ENCODE measurements at regions not wholly inside any gene's neighbourhood (a gene's known extent, or its start where the extent isn't known, plus 50 kb on each side); places are given as distances from the start of the nearest gene placed in this dataset.

DNA sequence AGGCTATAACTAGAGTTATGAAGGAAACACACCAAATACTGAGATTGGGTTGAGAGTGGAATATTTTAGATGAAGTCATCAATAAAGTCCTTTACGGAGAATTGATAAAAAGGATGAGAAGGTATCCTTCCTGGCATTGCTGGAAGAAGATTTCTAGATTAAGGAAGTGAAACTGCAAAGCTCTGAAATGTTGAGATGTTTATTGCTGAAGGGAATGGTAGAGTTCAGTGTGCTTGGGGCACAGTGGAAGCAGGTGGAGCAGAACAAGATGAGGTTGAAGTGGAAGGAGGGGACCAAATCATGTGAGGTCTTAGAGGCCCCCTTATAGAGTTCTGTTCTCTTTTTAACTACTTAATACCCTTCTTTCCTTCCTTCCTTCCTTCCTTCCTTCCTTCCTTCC lies 848.5 kb downstream of the RAB28 start:
- dilution Hi-C loops (cut with HindIII; ENCODE audit: low sequenced_read_pairs, unreplicated experiment): no loop called here
- H4K91ac ChIP-seq (ENCODE audit: insufficient read depth, low read depth, low read length): no peak overlapping the region
- H4K20me1 ChIP-seq (ENCODE audit: insufficient read depth, low read length): no peaks in the 10 kb centered on the region
- H3K36me3 ChIP-seq (ENCODE audit: control insufficient read depth, insufficient read depth, low read length): no peaks in the 10 kb centered on the region
- H3K4ac ChIP-seq (ENCODE audit: low read depth, low read length): no peak overlapping the region
- no peak overlapping the region for H2BK120ac ChIP-seq (ENCODE audit: low read depth, low read length)
- in situ Hi-C loops (cut with MboI; ENCODE audit: low sequenced_read_pairs): no loop called here
- H3K14ac ChIP-seq (replicated peaks; ENCODE audit: low read depth, low read length): no peak overlapping the region
- H3K4me1 ChIP-seq (ENCODE audit: control insufficient read depth, insufficient read depth, low read length): no peaks in the 10 kb centered on the region
- H2BK15ac ChIP-seq (ENCODE audit: low read depth, low read length): no peak overlapping the region
- H3K23ac ChIP-seq (ENCODE audit: low read depth, low read length): no peak overlapping the region
- no peak overlapping the region for H3K27ac ChIP-seq (ENCODE audit: insufficient read depth, low read length)
- H4K5ac ChIP-seq (ENCODE audit: low read depth, low read length): no peak overlapping the region
- H3K9ac ChIP-seq (ENCODE audit: low read depth, low read length): no peak overlapping the region
- H2BK20ac ChIP-seq (ENCODE audit: low read depth, low read length): no peak overlapping the region
- intact Hi-C loops (cut with micrococcal nuclease): loop anchor here (10.0 kb wide), 1 partner anchor 871 kb away; no protein-coding TSS in a partner anchor
- no peak overlapping the region for H3K18ac ChIP-seq (ENCODE audit: low read depth, low read length)
- no peak overlapping the region for H2AK5ac ChIP-seq (ENCODE audit: low read depth, low read length)
- ATAC-seq (ENCODE audit: low read depth) (no peak), DNase-seq (no peak)
- no peak overlapping the region for H2AFZ ChIP-seq (replicated peaks; ENCODE audit: low read length, poor library complexity)
- ChIA-PET CTCF (no interaction called here), POLR2A (ENCODE audit: unreplicated experiment) (no interaction called here)
- H3K4me3 ChIP-seq (ENCODE audit: insufficient read depth, low read depth, low read length): no peak overlapping the region
- H3K27me3 ChIP-seq (ENCODE audit: control insufficient read depth, insufficient read depth, low read length): no peaks in the 10 kb centered on the region
- TF ChIP-seq NFE2L2 (IDR thresholded peaks at IDR 0.05; ENCODE audit: low read depth, low read length) (no peak), RCOR1 (IDR thresholded peaks at IDR 0.05; ENCODE audit: insufficient replicate concordance, low read length) (no peak), MAZ (IDR thresholded peaks at IDR 0.05; ENCODE audit: borderline replicate concordance, low read depth, low read length) (no peak)
- TF ChIP-seq, protein P1, sequence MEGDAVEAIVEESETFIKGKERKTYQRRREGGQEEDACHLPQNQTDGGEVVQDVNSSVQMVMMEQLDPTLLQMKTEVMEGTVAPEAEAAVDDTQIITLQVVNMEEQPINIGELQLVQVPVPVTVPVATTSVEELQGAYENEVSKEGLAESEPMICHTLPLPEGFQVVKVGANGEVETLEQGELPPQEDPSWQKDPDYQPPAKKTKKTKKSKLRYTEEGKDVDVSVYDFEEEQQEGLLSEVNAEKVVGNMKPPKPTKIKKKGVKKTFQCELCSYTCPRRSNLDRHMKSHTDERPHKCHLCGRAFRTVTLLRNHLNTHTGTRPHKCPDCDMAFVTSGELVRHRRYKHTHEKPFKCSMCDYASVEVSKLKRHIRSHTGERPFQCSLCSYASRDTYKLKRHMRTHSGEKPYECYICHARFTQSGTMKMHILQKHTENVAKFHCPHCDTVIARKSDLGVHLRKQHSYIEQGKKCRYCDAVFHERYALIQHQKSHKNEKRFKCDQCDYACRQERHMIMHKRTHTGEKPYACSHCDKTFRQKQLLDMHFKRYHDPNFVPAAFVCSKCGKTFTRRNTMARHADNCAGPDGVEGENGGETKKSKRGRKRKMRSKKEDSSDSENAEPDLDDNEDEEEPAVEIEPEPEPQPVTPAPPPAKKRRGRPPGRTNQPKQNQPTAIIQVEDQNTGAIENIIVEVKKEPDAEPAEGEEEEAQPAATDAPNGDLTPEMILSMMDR (conservative IDR thresholded peaks at IDR 0.05; ENCODE audit: low read depth, low read length): no peak
- H4K8ac ChIP-seq (ENCODE audit: low read depth in 2 of 2, low read length in 2 of 2): no peak overlapping the region
- no peak overlapping the region for H3K56ac ChIP-seq (ENCODE audit: extremely low read depth, insufficient read depth, low read length)
- H3K4me2 ChIP-seq (ENCODE audit: low read depth, low read length): no peak overlapping the region
- H3K9me3 ChIP-seq (ENCODE audit: control insufficient read depth, insufficient read depth, low read length): peaks cover 3% of the 10 kb centered on the region; the same call in 1 of the 2 replicates
- H3K79me1 ChIP-seq (ENCODE audit: low read depth in 1 of 2, low read length in 2 of 2): no peaks in the 10 kb centered on the region
- H2BK5ac ChIP-seq (ENCODE audit: low read depth, low read length, poor library complexity, severe bottlenecking): no peak overlapping the region
- H3K9me1 ChIP-seq (ENCODE audit: insufficient read depth, low read length): no peaks in the 10 kb centered on the region
- H2AK9ac ChIP-seq (replicated peaks; ENCODE audit: low read depth, low read length, poor library complexity): no peak overlapping the region
- BruUV-seq (replicated peaks): no TSS peak
- 57% methylated on average over 1 of the region's 1 CpG; no CpG with 5 or more reads in 1 of the 2 experiments for WGBS, 2 experiments (ENCODE audit: extremely low coverage in 2 of 2, insufficient read length in 1 of 2)
